IPS-18c (cell line): ENCODE measurements at regions not wholly inside any gene's neighbourhood (a gene's known extent, or its start where the extent isn't known, plus 50 kb on each side); places are given as distances from the start of the nearest gene placed in this dataset.

Source experiments
- H3K4me3 ChIP-seq: 2 replicates; pipeline ENCODE4 v1.7.0; 2013; ENCODE audit warnings: low read depth, mild to moderate bottlenecking, low read length, moderate library complexity; ENCODE audit not compliant: insufficient read depth
- H3K9me3 ChIP-seq: one replicate; pipeline ENCODE4 v1.6.1; 2013; ENCODE audit warnings: mild to moderate bottlenecking, low read length, moderate library complexity; ENCODE audit not compliant: control insufficient read depth, insufficient read depth

DNA sequence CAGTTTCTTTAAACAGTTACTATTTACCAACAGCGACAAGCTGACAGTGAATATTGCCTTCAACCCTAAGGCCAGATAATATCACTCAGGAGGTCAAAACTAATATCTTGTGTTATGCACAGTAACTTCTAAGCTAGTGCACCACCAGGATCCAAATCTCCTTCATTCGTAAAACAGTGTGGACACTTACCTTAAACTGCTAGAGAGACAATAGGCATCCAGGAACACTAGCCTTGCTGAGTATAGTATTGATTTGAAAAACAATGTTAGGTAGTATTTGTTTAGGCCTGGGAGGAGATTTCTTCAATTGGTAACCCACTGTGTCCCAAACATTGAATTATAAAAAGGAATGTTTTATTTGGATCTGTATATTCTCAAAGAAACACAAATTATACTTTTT lies 707.9 kb upstream of the UBE2E2 start:
- H3K4me3 ChIP-seq = no peak overlapping the region
- H3K9me3 ChIP-seq = no peaks in the 10 kb centered on the region

DNA sequence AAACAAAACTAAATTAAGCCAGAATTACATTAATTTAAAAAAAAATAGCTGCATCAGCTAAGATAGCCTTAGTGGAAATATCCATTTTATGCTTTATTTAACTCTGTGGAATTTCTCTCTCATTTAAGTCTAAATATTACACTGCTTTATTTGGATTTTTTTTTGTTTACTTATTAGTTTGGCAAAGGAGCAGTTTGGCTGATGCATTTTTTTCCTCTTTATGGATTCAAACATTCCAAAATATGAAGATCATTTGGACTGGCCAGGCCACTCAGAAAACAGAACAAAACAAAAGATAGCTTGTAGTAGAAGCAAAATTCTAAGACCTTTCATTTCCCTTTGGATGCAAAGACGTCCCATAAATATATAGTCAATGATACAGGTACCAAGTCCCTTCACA lies 707.3 kb upstream of the UBE2E2 start:
- no peaks in the 10 kb centered on the region for H3K9me3 ChIP-seq
- no peak overlapping the region for H3K4me3 ChIP-seq

GRCh38 chr3:22496641-22497040 lies 706.5 kb upstream of the UBE2E2 start:
- H3K9me3 ChIP-seq = no peaks in the 10 kb centered on the region

GRCh38 chr3:22506871-22507270 lies 696.3 kb upstream of the UBE2E2 start:
- no peaks in the 10 kb centered on the region for H3K9me3 ChIP-seq

More at GRCh38 chr3:22496641-22497040, 706.5 kb upstream of the UBE2E2 start:
- no peak overlapping the region for H3K4me3 ChIP-seq

DNA sequence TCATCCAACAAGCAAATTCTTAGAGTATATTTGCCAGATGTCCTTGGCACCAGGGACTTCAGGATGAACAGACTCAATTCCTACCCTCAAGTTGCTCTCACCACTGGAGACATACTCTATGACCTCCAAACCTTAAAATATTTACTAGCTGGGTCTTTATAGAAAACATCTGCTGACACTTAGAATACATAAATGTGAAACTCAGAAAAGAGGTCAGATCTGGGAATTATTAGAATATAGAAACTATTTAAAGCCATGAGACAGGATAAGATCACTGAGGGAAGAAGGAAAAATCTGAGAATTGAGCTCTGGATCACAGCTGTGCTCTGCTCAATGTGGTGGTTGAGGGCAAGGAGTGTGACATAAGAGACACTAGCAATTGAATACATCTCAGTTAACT lies 695.4 kb upstream of the UBE2E2 start:
- Histone ChIP-seq H3K4me3 (no peak overlapping the region), H3K9me3 (no peaks in the 10 kb centered on the region)

More at GRCh38 chr3:22506871-22507270, 696.3 kb upstream of the UBE2E2 start:
- no peak overlapping the region for H3K4me3 ChIP-seq

- no peaks in the 10 kb centered on the region for H3K9me3 ChIP-seq
- H3K4me3 ChIP-seq = no peak overlapping the region
Observed at GRCh38 chr3:22523925-22524324, 679.2 kb upstream of the UBE2E2 start.

DNA sequence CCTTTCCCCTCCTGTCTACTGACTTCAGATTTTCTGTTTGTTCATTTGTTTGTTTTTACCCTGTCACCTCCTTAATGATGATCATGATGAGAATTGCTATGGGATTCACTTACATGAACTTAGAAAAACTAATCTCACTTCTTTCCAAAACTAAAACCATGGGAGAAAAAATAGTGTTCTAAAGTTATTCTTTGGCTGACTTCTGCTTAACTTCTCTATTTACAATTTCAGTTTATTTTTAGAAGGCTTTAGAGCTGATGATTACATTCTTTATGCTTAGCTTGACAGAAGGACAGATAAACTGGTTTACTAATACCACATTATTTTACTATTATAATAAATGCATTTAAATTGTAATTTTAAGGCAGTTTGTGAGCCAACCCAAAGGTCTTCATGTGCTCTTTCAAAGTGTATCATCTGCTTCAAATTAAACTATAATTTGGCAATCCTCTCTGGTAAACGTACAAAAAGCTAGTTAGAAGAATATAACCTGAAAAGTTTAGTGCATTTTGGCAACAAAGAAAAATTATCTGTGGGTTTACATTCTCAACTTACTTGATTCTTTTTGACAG lies 676.8 kb upstream of the UBE2E2 start:
- no peaks in the 10 kb centered on the region for H3K9me3 ChIP-seq
- H3K4me3 ChIP-seq = no peak overlapping the region

GRCh38 chr3:22536541-22536940 lies 666.6 kb upstream of the UBE2E2 start:
- Histone ChIP-seq H3K9me3 (no peaks in the 10 kb centered on the region), H3K4me3 (no peak overlapping the region)

GRCh38 chr3:22537560-22537959 lies 665.6 kb upstream of the UBE2E2 start:
- H3K4me3 ChIP-seq = no peak overlapping the region
- H3K9me3 ChIP-seq = no peaks in the 10 kb centered on the region

- H3K4me3 ChIP-seq = no peak overlapping the region
- H3K9me3 ChIP-seq = no peaks in the 10 kb centered on the region
Observed at GRCh38 chr3:22542311-22542710, 660.8 kb upstream of the UBE2E2 start.

- no peaks in the 10 kb centered on the region for H3K9me3 ChIP-seq
- H3K4me3 ChIP-seq = no peak overlapping the region
Observed at GRCh38 chr3:22555753-22556435, 647.2 kb upstream of the UBE2E2 start.

- no peaks in the 10 kb centered on the region for H3K9me3 ChIP-seq
- no peak overlapping the region for H3K4me3 ChIP-seq
Observed at GRCh38 chr3:22565393-22565792, 637.7 kb upstream of the UBE2E2 start.

GRCh38 chr3:22568285-22568684 lies 634.8 kb upstream of the UBE2E2 start:
- Histone ChIP-seq H3K4me3 (no peak overlapping the region), H3K9me3 (no peaks in the 10 kb centered on the region)

DNA sequence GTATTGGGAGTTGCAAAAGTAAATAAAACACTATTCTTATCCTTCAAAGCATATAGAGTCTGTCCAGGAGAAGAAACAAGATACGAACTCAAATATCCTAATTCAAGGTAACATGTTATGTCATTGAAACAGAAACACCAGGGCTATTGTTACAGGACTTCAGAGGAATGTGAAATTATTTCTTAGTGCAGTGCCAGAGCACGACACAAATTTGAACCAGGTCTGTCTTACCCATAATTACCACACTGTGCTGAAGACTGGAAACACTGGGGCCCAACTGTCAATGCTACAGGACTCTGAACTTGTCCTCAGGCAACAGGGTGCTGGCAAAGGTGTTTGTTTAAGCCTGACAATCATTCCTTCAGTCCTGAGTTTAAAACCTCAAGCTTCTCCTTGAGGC lies 633.6 kb upstream of the UBE2E2 start:
- Histone ChIP-seq H3K9me3 (no peaks in the 10 kb centered on the region), H3K4me3 (no peak overlapping the region)

GRCh38 chr3:22581007-22581406 lies 622.1 kb upstream of the UBE2E2 start:
- H3K9me3 ChIP-seq = no peaks in the 10 kb centered on the region

DNA sequence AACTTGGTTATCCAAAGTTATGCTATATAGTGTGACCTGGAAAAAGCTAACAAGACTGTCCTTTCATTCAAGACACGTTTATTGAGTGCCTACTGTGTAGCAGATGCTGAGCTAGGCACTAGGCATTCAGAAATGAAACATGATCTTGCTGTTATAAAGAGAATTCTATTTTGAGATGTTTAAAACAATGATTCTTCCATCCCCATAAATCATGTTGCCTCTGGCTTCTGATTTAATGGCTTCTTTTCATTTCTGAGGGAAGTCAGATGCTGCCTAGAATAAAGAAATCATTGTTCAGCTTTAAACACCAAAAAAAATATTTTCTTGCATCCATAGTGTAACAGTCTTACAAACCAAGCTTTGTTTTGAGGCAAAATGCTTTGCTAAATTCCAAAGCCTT lies 620.9 kb upstream of the UBE2E2 start:
- no peak overlapping the region for H3K4me3 ChIP-seq
- no peaks in the 10 kb centered on the region for H3K9me3 ChIP-seq

More at GRCh38 chr3:22581007-22581406, 622.1 kb upstream of the UBE2E2 start:
- H3K4me3 ChIP-seq = no peak overlapping the region

GRCh38 chr3:22585504-22585903 lies 617.6 kb upstream of the UBE2E2 start:
- no peak overlapping the region for H3K4me3 ChIP-seq

GRCh38 chr3:22585911-22586310 lies 617.2 kb upstream of the UBE2E2 start:
- H3K4me3 ChIP-seq = no peak overlapping the region
- H3K9me3 ChIP-seq = no peaks in the 10 kb centered on the region

More at GRCh38 chr3:22585504-22585903, 617.6 kb upstream of the UBE2E2 start:
- H3K9me3 ChIP-seq = no peaks in the 10 kb centered on the region

DNA sequence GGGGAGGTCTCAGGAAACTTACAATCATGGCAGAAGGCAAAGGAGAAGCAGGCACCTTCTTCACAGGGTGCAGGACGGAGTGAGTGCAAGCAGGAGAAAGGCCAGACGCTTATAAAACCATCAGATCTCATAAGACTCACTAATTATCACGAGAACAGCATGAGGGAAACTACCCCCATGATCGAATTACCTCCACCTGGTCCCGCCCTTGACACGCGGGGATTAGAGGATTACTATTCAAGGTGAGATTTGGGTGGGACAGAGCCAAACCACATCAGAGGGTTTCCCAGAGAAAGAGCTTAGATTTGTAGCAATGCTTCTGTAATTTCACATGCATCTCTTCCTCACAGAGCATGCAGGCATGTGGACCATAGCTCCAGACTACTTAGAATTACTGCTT lies 615.7 kb upstream of the UBE2E2 start:
- Histone ChIP-seq H3K4me3 (no peak overlapping the region), H3K9me3 (no peaks in the 10 kb centered on the region)
